Dermis microvascular lymphatic vessel endothelial cell (primary cell): ENCODE measurements at regions not wholly inside any gene's neighbourhood (a gene's known extent, or its start where the extent isn't known, plus 50 kb on each side); places are given as distances from the start of the nearest gene placed in this dataset.
"Not testable (repeated sequence)": the region's sequence is repeated elsewhere in the genome, so short reads cannot be mapped to it uniquely, and the experiment has no call there.

ENCODE experiments used
- DNase-seq, 2 donors: peaks; one replicate each; pipeline versions ENCODE4 v3.0.0 to v3.0.0-alpha.2; 2010; ENCODE audit warnings: low read depth in 2 of 2

- DNase-seq, result no peak
These were observed 89.0 kb upstream of the DIO2 start for GRCh38 chr14:80300351-80300750.

- no peak for DNase-seq
These were observed 87.2 kb upstream of the DIO2 start for GRCh38 chr14:80298491-80299017.

DNA sequence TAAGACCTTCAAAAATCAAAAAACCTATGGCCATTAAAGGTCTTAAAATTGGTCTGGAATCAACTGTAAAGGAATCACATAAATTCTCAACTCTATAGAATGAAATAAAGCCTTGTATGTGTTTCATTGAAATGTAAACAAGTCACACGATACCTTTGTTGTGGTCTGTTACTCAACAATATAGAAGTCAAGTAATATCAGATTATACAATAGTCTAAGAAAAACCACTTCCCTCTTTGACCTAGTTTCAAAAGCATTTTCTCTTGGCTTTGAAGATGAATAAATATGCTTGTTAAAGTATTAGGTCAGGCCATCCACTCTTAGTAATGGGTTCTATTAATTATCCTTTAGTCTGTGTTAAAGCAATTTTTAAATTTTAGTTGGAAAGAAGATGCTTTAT is 79.8 kb upstream of the DIO2 start:
- DNase-seq, result no peak

GRCh38 chr14:80286744-80287143 is 75.4 kb upstream of the DIO2 start:
- not testable (repeated sequence) for DNase-seq

DNA sequence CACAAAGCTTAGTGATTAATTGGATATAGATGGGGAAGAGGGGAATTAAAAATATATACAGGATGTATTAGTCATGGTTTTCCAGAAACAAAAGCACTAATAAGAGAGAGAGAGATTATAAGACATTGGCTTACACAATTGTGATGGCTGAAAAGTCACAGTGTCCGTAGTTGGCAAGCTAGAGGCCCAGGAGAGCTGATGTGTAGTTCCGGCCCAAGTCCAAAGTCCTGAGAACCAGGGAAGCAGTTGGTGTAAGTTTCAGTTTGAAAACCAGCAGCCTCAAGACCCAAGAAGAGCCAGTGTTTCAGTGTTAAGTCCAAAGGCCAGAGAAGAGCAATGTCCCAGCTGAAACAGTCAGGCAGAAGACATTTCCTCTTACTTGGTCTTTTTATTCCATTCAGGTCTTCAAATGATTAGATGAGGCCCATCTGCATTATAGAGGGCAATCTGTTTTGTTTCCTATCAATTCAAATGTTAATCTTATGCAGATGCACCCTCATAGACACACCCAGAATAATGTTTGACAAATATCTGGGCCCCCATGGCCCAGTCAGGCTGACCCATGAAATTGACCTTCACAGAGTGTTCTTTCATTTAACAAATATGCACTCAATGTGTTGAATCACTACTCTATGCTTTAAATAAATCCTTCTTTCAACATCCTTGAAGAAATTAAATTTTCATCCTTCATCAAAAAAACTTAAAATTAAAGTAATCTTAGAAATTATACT is 67.2 kb upstream of the DIO2 start:
- DNase-seq, result no peak

GRCh38 chr14:80275208-80275850 is 64.0 kb upstream of the DIO2 start:
- DNase-seq, result no peak

DNA sequence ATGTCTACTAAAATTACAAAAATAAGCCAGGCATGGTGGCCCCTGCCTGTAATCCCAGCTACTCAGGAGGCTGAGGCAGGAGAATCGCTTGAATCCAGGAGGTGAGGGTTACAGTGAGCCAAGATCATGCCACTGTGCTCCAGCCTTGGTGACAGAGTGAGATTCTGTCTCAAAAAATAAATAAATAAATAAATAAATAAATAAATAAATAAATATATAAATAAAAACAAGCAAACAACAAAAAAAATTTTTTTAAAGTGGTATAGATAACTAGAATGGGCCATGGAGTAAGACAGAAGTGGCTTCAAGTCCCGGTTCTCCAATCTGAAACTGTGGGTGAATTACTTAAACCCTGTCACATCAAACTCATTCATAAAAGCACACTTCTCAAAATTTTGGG is 63.0 kb upstream of the DIO2 start:
- not testable (repeated sequence) for DNase-seq

DNA sequence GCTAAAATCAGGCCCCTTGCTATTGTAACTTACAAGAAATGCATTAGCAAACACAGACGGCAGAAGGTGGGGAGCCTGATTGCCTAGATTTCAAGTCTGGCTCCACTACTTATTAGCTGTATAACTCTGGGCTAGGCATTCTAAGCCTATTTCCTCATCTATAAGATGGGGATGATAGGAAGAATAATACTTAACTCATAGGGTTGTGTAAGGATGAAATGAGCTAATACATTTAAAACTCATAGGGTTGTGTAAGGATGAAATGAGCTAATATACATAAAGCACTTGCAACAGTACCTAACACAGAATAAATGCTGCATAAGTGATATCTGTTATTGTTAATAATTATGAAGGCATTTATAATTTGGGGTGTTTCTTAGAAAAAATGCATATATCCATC is 60.1 kb upstream of the DIO2 start:
- no peak for DNase-seq

- peak in 1 of 2 donors; percentile 4 for DNase-seq
These were observed 58.1 kb upstream of the DIO2 start for GRCh38 chr14:80269353-80269925.

DNA sequence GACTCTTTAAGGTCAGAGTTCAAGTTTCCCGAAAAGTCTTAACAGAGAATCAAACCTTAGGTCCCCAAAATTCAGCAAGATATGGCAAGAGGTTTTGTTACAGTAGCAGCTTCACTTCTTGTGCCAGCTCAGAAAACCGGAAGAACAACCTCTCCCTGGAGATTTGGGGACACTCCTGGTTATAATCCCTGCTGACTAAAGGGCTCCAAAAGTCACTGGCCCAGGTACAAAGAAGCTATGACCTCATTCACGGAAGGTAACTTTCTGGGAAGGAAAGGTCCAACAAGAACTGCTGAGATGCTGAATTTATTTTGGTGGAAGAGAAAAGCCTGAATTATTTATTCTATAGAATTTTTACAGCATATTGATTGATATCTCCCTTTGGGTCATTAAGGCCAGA is 55.6 kb upstream of the DIO2 start:
- no peak for DNase-seq

GRCh38 chr14:80264702-80265101 is 53.4 kb upstream of the DIO2 start:
- no peak for DNase-seq
